ENCODE measurements at regions not wholly inside any gene's neighbourhood (a gene's known extent, or its start where the extent isn't known, plus 50 kb on each side); places are given as distances from the start of the nearest gene placed in this dataset.

GRCh38 chr16:85288869-85289660 is 176.8 kb upstream of the CIBAR2 start:
- TF ChIP-seq, protein P1, sequence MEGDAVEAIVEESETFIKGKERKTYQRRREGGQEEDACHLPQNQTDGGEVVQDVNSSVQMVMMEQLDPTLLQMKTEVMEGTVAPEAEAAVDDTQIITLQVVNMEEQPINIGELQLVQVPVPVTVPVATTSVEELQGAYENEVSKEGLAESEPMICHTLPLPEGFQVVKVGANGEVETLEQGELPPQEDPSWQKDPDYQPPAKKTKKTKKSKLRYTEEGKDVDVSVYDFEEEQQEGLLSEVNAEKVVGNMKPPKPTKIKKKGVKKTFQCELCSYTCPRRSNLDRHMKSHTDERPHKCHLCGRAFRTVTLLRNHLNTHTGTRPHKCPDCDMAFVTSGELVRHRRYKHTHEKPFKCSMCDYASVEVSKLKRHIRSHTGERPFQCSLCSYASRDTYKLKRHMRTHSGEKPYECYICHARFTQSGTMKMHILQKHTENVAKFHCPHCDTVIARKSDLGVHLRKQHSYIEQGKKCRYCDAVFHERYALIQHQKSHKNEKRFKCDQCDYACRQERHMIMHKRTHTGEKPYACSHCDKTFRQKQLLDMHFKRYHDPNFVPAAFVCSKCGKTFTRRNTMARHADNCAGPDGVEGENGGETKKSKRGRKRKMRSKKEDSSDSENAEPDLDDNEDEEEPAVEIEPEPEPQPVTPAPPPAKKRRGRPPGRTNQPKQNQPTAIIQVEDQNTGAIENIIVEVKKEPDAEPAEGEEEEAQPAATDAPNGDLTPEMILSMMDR (IDR thresholded peaks at IDR 0.05), result no peak
- TF ChIP-seq EP300 (IDR thresholded peaks at IDR 0.05; ENCODE audit: borderline replicate concordance in 1 of 2, low read depth in 1 of 2, low read length in 1 of 2) (no peak), POLR2AphosphoS5 (IDR thresholded peaks at IDR 0.05; ENCODE audit: low read depth, low read length) (no peak)
